Caco-2 (cell line): ENCODE measurements at regions not wholly inside any gene's neighbourhood (a gene's known extent, or its start where the extent isn't known, plus 50 kb on each side); places are given as distances from the start of the nearest gene placed in this dataset.

Experiments used
- BruUV-seq: library from RNA; stranded (reverse); fragments of 400-500 nt; replicated peaks from 2 replicates; lab custom pipeline; 2021; lab: Mats Ljungman, UMichigan
- CTCF ChIA-PET: fragments of 300-600 bp; sonication (Branson Sonifier 250); formaldehyde crosslinking; loops from one replicate; lab custom pipeline; 2022; ENCODE audit warnings: antibody characterized with exemption; lab: Charles Lee
- POLR2A ChIA-PET: fragments of 300-600 bp; sonication (Branson Sonifier 250); formaldehyde crosslinking; loops from one replicate; lab custom pipeline; 2022; ENCODE audit warnings: antibody characterized with exemption; lab: Charles Lee
- DNase-seq, 2 experiments: peaks; one replicate each; pipeline versions ENCODE4 v3.0.0 to v3.0.0-alpha.2; 2020 to 2022
- H3K27me3 ChIP-seq: replicated peaks from 2 replicates; pipeline ENCODE4 v1.6.0; 2011; ENCODE audit warnings: low read length; ENCODE audit not compliant: control insufficient read depth, insufficient read depth
- H3K36me3 ChIP-seq: 2 replicates; pipeline ENCODE4 v1.5.1; 2011; ENCODE audit warnings: low read length; ENCODE audit not compliant: control insufficient read depth, insufficient read depth
- H3K4me1 ChIP-seq: fragments of 250-450 bp; sonication (Bioruptor Pico); 2 replicates; pipeline ENCODE4 v1.5.1; 2020; ENCODE audit warnings: mild to moderate bottlenecking
- H3K4me3 ChIP-seq: 2 replicates; pipeline ENCODE4 v1.5.1; 2011; ENCODE audit warnings: low read depth, mild to moderate bottlenecking, control low read depth, low read length
- H3K9me3 ChIP-seq: fragments of 250-450 bp; sonication (Bioruptor Pico); 2 replicates; pipeline ENCODE4 v1.5.1; 2020; ENCODE audit warnings: mild to moderate bottlenecking, moderate library complexity
- H3K27ac Mint-ChIP-seq: one replicate; pipeline ENCODE4 v1.8.0; 2022; ENCODE audit warnings: mixed read lengths; ENCODE audit not compliant: unreplicated experiment
- H3K27me3 Mint-ChIP-seq: one replicate; pipeline ENCODE4 v1.8.0; 2022; ENCODE audit warnings: mixed read lengths; ENCODE audit not compliant: insufficient read depth, unreplicated experiment
- H3K36me3 Mint-ChIP-seq: one replicate; pipeline ENCODE4 v1.8.0; 2022; ENCODE audit warnings: mild to moderate bottlenecking, mixed read lengths; ENCODE audit not compliant: insufficient read depth, unreplicated experiment
- H3K4me1 Mint-ChIP-seq: one replicate; pipeline ENCODE4 v1.8.0; 2022; ENCODE audit warnings: low read depth, mixed read lengths; ENCODE audit not compliant: unreplicated experiment
- H3K4me3 Mint-ChIP-seq: one replicate; pipeline ENCODE4 v1.8.0; 2022; ENCODE audit warnings: mild to moderate bottlenecking, moderate library complexity, mixed read lengths; ENCODE audit not compliant: unreplicated experiment
- H3K9me3 Mint-ChIP-seq: one replicate; pipeline ENCODE4 v1.8.0; 2022; ENCODE audit warnings: mixed read lengths; ENCODE audit not compliant: unreplicated experiment
- CTCF ChIP-seq, 2 experiments: fragments of 200-600 bp in 1 of 2; IDR thresholded peaks; 1 replicate in 1 of 2; 2 replicates in 1 of 2; pipeline versions ENCODE4 v1.5.1 to v1.8.0; 2011 to 2022; ENCODE audit warnings: antibody characterized with exemption in 1 of 2, control low read depth in 1 of 2, inconsistent platforms in 1 of 2, low read depth in 1 of 2, low read length in 1 of 2, mild to moderate bottlenecking in 1 of 2, moderate library complexity in 1 of 2; ENCODE audit not compliant: insufficient read depth in 1 of 2, severe bottlenecking in 1 of 2, unreplicated experiment in 1 of 2
- intact Hi-C: fragments of 100-400 bp; cut with micrococcal nuclease; formaldehyde crosslinking; loops from one replicate; pipeline ENCODE4 v1.10.0; 2022; ENCODE audit not compliant: unreplicated experiment

GRCh38 chr17:68731465-68731864 lies 130.3 kb upstream of the FAM20A start:
- intact Hi-C loops: no loop called here
- Histone ChIP-seq H3K9me3 (peaks cover 12% of the 10 kb centered on the region), H3K36me3 (no peaks in the 10 kb centered on the region), H3K27me3 (no peaks in the 10 kb centered on the region), H3K4me3 (no peak overlapping the region), H3K4me1 (peaks cover 39% of the 10 kb centered on the region)
- no peak for TF ChIP-seq CTCF (IDR thresholded peaks at IDR 0.05; ENCODE audit: insufficient read depth in 1 of 2, low read depth in 1 of 2, low read length in 1 of 2, severe bottlenecking in 1 of 2, unreplicated experiment in 1 of 2)
- DNase-seq: no peak
- H3K27ac Mint-ChIP-seq: peak overlapping the region; percentile 90
- ChIA-PET CTCF (no interaction called here), POLR2A (no interaction called here)
- peaks cover 25% of the 10 kb centered on the region for H3K9me3 Mint-ChIP-seq
- H3K4me1 Mint-ChIP-seq: peaks cover 38% of the 10 kb centered on the region
- peak overlapping the region; percentile 13 for H3K4me3 Mint-ChIP-seq
- BruUV-seq: no TSS peak
- no peaks in the 10 kb centered on the region for H3K27me3 Mint-ChIP-seq
- no peaks in the 10 kb centered on the region for H3K36me3 Mint-ChIP-seq

- H3K4me3 ChIP-seq: no peak overlapping the region
- no peak for TF ChIP-seq CTCF (IDR thresholded peaks at IDR 0.05; ENCODE audit: insufficient read depth in 1 of 2, low read depth in 1 of 2, low read length in 1 of 2, severe bottlenecking in 1 of 2, unreplicated experiment in 1 of 2)
- ChIA-PET POLR2A (no interaction called here), CTCF (no interaction called here)
- no peaks in the 10 kb centered on the region for H3K36me3 Mint-ChIP-seq
- intact Hi-C loops: no loop called here
- H3K4me1 ChIP-seq: no peaks in the 10 kb centered on the region
- no peaks in the 10 kb centered on the region for H3K9me3 Mint-ChIP-seq
- no peak for DNase-seq
- no peak overlapping the region for H3K27ac Mint-ChIP-seq
- H3K27me3 Mint-ChIP-seq: no peaks in the 10 kb centered on the region
- no peaks in the 10 kb centered on the region for H3K4me1 Mint-ChIP-seq
- BruUV-seq: no TSS peak
- no peaks in the 10 kb centered on the region for H3K27me3 ChIP-seq
- H3K9me3 ChIP-seq: no peaks in the 10 kb centered on the region
- H3K36me3 ChIP-seq: no peaks in the 10 kb centered on the region
- H3K4me3 Mint-ChIP-seq: no peak overlapping the region
Measured at GRCh38 chr17:68719431-68719830, 118.3 kb upstream of the FAM20A start.

- ChIA-PET POLR2A (no interaction called here), CTCF (no interaction called here)
- Histone ChIP-seq H3K4me1 (no peaks in the 10 kb centered on the region), H3K36me3 (no peaks in the 10 kb centered on the region), H3K9me3 (no peaks in the 10 kb centered on the region), H3K4me3 (no peak overlapping the region), H3K27me3 (no peaks in the 10 kb centered on the region)
- no peaks in the 10 kb centered on the region for H3K4me1 Mint-ChIP-seq
- no peak overlapping the region for H3K27ac Mint-ChIP-seq
- H3K4me3 Mint-ChIP-seq: no peak overlapping the region
- no peaks in the 10 kb centered on the region for H3K36me3 Mint-ChIP-seq
- no peaks in the 10 kb centered on the region for H3K9me3 Mint-ChIP-seq
- intact Hi-C loops: no loop called here
- no peaks in the 10 kb centered on the region for H3K27me3 Mint-ChIP-seq
- TF ChIP-seq CTCF (IDR thresholded peaks at IDR 0.05; ENCODE audit: insufficient read depth in 1 of 2, low read depth in 1 of 2, low read length in 1 of 2, severe bottlenecking in 1 of 2, unreplicated experiment in 1 of 2): no peak
- DNase-seq: no peak
- BruUV-seq: no TSS peak
Measured at GRCh38 chr17:68718926-68719325, 117.8 kb upstream of the FAM20A start.
